Adrenal gland (tissue), 5 donors: ENCODE measurements at regions not wholly inside any gene's neighbourhood (a gene's known extent, or its start where the extent isn't known, plus 50 kb on each side); places are given as distances from the start of the nearest gene placed in this dataset.

Source experiments
- CTCF ChIP-seq, 6 experiments: fragments of 450-650 bp in 4 of 6; fragments of 200-600 bp in 2 of 6; sonication (generic) in 1 of 6; IDR thresholded peaks; 1 replicate in 5 of 6; 2 replicates in 1 of 6; pipeline versions ENCODE4 v1.5.1 to v1.8.0; 2016 to 2021; ENCODE audit warnings: antibody characterized with exemption in 6 of 6, mild to moderate bottlenecking in 2 of 6, moderate library complexity in 1 of 6
- POLR2A ChIP-seq, 2 donors: fragments of 450-650 bp; IDR thresholded peaks; one replicate each; pipeline ENCODE4 v1.6.1; 2017; ENCODE audit warnings: antibody characterized with exemption in 2 of 2, mild to moderate bottlenecking in 2 of 2, moderate library complexity in 1 of 2
- donor health status: DM: no; HTN: no; CAD: no.

GRCh38 chr3:188001093-188001492 is 152.9 kb upstream of the LPP start:
- TF ChIP-seq POLR2A (IDR thresholded peaks at IDR 0.05) (no peak), CTCF (IDR thresholded peaks at IDR 0.05) (no peak)
